ENCODE measurements at regions not wholly inside any gene's neighbourhood (a gene's known extent, or its start where the extent isn't known, plus 50 kb on each side); places are given as distances from the start of the nearest gene placed in this dataset.
"Not testable (repeated sequence)": the region's sequence is repeated elsewhere in the genome, so short reads cannot be mapped to it uniquely, and the experiment has no call there.

GRCh38 chr5:116959843-116960242 lies 385.2 kb upstream of the SEMA6A start:
- intact Hi-C loops (cut with DNase I): no loop called here
- no peak for ATAC-seq
- TF ChIP-seq CTCF (IDR thresholded peaks at IDR 0.05): no peak

GRCh38 chr5:116953251-116953930 lies 378.8 kb upstream of the SEMA6A start:
- Histone ChIP-seq H3K27me3 (no peaks in the 10 kb centered on the region), H3K36me3 (no peaks in the 10 kb centered on the region), H3K27ac (no peak overlapping the region), H3K4me3 (no peak overlapping the region), H3K4me1 (no peaks in the 10 kb centered on the region), H3K9me3 (no peaks in the 10 kb centered on the region)
- intact Hi-C loops (cut with DNase I): no loop called here
- DNase-seq (no peak), ATAC-seq (no peak)
- no peak for TF ChIP-seq CTCF (IDR thresholded peaks at IDR 0.05)

More at GRCh38 chr5:116959843-116960242, 385.2 kb upstream of the SEMA6A start:
- H3K36me3 ChIP-seq: no peaks in the 10 kb centered on the region
- DNase-seq: no peak
- no peaks in the 10 kb centered on the region for H3K4me1 ChIP-seq
- no peaks in the 10 kb centered on the region for H3K9me3 ChIP-seq
- H3K4me3 ChIP-seq: no peak overlapping the region
- H3K27me3 ChIP-seq: no peaks in the 10 kb centered on the region
- no peak overlapping the region for H3K27ac ChIP-seq

- TF ChIP-seq CTCF (IDR thresholded peaks at IDR 0.05): no peak
Measured at GRCh38 chr5:116951219-116951618, 376.6 kb upstream of the SEMA6A start.

GRCh38 chr5:116947691-116948528 lies 373.3 kb upstream of the SEMA6A start:
- TF ChIP-seq CTCF (IDR thresholded peaks at IDR 0.05): peak; percentile 72
- no peaks in the 10 kb centered on the region for H3K4me1 ChIP-seq
- no peaks in the 10 kb centered on the region for H3K36me3 ChIP-seq
- H3K27ac ChIP-seq: no peak overlapping the region
- H3K9me3 ChIP-seq: no peaks in the 10 kb centered on the region
- ATAC-seq (peak; percentile 92), DNase-seq (peak; percentile 75)
- no peaks in the 10 kb centered on the region for H3K27me3 ChIP-seq
- intact Hi-C loops (cut with DNase I): no loop called here
- no peak overlapping the region for H3K4me3 ChIP-seq

More at GRCh38 chr5:116951219-116951618, 376.6 kb upstream of the SEMA6A start:
- no peaks in the 10 kb centered on the region for H3K4me1 ChIP-seq
- ATAC-seq: no peak
- no peak overlapping the region for H3K27ac ChIP-seq
- no peaks in the 10 kb centered on the region for H3K36me3 ChIP-seq
- H3K27me3 ChIP-seq: no peaks in the 10 kb centered on the region
- no peaks in the 10 kb centered on the region for H3K9me3 ChIP-seq
- DNase-seq: no peak
- intact Hi-C loops (cut with DNase I): no loop called here
- H3K4me3 ChIP-seq: no peak overlapping the region

GRCh38 chr5:116945613-116946382 lies 371.2 kb upstream of the SEMA6A start:
- H3K9me3 ChIP-seq; intact Hi-C loops (cut with DNase I); DNase-seq; H3K4me1 ChIP-seq; H3K36me3 ChIP-seq; H3K4me3 ChIP-seq; H3K27ac ChIP-seq; ATAC-seq; H3K27me3 ChIP-seq: not testable (repeated sequence)
